Cerebellar cortex (tissue), 1 donor: ENCODE measurements at regions not wholly inside any gene's neighbourhood (a gene's known extent, or its start where the extent isn't known, plus 50 kb on each side); places are given as distances from the start of the nearest gene placed in this dataset.
"Not testable (repeated sequence)": the region's sequence is repeated elsewhere in the genome, so short reads cannot be mapped to it uniquely, and the experiment has no call there.

Experiments
- DNase-seq: peaks from one replicate; pipeline ENCODE4 v3.0.0-alpha.2; 2015; ENCODE audit warnings: low spot score

DNA sequence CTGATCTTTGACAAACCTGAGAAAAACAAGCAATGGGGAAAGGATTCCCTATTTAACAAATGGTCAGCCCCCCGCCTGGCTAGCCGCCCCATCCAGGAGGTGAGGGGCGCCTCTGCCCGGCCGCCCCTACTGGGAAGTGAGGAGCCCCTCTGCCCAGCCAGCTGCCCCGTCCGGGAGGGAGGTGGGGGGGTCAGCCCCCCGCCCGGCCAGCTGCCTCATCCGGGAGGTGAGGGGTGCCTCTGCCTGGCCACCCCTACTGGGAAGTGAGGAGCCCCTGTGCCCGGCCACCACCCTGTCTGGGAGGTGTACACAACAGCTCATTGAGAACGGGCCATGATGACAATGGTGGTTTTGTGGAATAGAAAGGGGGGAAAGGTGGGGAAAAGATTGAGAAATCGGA, 717.1 kb downstream of the COL12A1 start:
- not testable (repeated sequence) for DNase-seq

DNA sequence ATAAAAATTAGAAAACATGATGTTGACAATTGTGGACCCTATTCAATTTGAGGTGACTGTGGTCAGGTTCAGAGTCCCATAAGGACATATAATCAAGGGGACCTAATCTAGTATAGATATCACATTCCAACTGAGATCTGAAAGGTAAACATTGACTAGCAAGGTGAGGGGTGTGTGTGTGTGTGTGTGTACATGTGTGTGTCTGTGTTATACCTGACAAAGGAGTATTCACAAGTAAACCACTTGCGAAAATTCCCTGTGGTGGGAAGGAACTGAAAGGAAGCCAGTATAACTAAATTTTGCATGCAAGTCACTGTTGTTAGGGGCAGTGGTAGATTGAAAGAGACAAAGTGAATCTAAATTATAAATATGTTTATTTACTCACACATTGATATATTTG, 723.7 kb downstream of the COL12A1 start:
- no peak for DNase-seq

DNA sequence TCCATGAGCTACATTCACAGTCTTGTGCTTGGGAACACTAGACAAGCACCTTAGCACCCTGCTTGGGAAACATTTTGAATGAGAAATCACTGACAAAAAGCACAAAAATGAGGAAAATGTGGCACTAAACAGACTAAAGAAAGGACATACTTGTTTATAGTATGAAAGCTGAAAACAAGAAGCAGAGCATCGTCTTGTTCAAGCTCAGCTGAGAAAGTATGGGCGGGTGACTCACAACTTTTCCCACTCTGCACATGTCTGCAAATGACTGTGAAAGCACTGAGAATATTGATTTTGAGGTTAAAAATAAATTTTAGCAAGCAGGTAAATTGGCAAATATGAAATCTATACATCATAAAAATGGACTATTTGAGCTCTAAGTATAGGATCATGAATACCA, 725.3 kb downstream of the COL12A1 start:
- no peak for DNase-seq

DNA sequence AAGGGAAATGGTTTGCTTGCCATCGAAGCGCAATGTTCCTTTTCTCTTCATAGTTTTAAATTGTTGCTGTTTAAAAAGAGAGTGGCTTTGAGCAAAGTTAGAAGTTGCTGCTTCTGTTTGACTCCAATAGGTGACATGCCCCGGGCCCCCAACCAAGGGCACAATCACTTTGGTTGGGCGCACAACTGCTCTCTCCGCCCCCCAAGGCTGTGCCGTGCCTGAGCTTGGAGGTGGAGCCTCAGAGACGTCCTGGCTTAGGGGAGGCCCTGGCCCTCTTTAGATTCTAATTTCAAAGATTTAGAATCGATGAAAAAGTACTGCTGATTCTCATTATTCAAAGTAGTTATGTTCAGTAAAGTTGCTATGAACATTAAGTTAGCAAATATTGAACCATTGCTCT, 725.9 kb downstream of the COL12A1 start:
- no peak for DNase-seq

DNA sequence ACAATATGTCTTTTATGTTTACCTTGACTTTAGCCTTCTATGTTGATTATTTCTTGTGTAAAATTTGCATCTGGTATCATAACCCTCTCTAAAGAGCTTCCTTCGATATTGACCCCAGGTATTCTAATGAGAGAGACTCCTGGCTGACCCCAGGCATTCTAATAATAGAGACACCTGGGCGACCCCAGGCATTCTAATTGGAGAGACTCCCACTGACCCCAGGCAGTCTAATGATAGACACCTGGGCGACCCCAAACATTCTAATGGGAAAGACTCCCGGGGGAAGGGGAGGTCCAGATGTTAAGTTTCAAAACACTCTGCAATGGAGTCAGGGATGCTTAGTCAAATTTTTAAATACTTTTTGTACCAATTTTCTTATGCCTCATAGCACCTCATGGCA, 726.4 kb downstream of the COL12A1 start:
- no peak for DNase-seq

DNA sequence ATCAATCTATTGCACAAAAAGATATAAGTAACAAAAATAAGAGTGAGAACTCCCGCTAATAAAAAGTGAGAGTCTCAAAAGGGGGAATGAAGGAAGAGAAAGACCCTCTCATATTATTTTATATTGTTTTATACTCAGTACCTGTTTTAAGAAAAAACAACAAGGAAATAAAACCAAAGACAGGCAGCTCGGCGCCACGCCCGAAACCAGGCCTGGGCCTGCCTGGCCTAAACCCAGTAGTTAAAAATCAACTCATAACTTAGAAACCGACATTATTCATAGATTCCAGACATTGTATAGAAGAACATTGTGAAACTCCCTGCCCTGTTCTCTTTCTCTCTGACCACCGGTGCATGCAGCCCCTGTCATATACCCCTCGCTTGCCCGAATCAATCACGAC, 731.8 kb downstream of the COL12A1 start:
- not testable (repeated sequence) for DNase-seq

DNA sequence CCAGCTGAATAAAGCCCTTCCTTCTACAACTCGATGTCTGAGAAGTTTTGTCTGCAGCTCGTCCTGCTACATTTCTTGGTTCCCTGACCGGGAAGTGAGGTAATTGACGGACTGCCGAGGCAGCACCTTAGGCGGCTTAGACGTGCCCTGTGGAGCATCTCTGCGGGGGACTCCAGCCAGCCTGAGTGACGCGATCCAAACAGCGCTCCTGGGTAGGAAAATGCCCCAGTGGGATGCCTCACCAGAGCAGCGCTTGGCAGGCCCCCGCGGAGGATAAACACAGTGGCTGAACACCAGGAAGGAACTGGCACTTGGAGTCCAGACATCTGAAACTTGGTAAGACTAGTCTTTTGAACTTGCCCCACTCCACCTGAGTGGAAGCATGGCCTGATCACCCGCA, 737.3 kb downstream of the COL12A1 start:
- DNase-seq: not testable (repeated sequence)

DNA sequence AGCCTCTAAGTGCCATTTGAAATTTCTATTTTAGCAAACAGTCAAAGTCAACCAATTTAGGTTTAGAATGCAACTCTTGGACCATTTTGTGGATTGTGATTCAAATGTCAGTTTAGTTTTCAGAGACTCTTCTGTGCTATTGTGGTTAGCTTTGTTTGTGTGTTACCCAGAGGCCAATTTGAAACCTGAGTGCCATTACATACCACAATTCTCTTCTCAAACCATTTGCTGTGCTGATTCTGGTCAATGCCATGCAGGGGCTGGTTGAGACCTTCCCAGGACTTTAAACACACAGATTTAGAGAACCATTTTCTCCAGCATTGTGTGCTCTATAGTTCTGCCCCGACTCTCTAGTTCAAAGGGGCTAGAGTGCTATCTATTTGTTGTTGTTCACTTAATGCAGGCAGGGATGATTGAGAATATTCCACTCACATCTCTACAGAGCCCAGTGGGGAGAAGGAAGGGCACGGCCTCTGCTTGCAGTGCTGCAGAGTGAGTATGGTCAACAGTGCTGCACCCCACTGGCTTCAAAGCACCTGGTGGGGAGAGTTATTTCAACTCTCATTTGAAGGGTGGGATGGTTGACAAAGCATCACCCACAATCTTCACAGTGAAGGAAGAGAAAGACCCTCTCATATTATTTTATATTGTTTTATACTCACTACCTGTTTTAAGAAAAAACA, 738.2 kb downstream of the COL12A1 start:
- DNase-seq: no peak

DNA sequence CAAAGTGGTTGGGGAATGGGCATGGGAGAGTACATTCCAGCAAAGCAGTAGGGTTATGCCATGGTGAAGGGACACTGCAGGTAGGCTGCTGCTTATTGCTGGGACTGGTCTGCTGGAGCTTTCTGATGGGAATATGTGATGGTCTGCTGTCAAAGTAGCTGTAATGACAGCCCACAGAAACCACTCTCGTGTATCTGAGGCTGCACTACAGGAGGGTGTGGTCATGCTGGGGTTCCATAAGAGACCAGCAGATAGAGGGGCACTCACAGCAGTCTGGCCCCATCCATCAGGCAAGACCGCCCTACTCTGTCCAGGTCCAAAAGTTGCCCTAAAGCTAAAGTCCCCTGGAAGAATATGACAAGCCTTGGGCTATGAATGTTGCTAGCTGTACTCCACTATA, 739.3 kb downstream of the COL12A1 start:
- DNase-seq: no peak

DNA sequence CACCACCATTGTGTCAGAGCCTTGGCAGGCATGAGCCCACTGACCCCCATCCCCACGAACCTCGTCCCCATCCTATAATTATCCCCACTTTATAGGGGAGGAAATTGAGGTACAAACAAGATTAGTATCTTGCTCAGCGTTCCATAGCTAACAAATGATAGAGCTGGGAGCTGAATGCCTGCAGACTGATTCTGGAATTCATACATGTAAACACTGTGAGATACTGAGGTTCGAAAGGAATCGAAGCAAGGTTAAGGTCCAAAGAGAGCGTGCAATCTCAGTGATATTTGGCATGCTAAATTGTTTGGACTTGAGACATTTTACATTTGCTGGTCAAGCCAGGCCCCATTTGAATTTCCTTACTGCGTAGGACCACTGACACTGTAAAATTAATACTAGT, 746.6 kb downstream of the COL12A1 start:
- no peak for DNase-seq

DNA sequence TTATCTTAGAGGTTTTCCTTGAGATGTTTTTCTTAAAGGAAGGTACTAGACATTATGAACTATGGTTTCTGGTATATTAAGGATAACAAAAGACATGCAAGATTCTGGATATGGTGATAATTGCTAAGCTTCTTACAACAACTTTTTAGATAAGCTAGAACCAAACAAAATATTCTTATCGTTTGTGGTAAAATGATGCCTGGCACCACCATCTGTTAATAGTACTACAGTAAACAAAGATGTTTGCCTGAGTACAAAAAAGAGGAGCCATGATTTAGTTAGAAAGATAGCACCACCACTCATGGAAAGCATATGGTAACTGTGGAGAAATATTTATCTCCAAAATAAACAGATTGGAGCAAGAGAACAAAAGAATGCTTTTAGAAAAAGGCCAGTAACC, 747.3 kb downstream of the COL12A1 start:
- no peak for DNase-seq

DNA sequence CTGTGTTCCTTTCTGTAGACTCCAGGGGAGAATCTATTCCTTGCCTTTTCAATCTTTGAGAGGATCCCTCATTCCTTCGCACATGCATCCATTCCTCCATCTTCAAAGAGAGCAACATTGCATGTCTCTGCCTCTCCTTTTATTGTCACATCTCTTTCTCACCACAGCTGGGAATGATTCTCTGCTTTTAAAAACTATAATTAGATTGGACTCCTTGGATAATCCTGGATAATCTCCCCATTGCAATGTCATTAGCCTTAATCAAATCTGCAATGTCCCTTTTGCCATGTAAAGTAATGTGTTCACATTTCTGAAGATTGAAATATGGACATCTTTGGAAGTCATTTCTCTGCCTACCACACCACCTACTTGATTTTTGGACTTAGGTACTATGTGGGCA, 750.1 kb downstream of the COL12A1 start:
- no peak for DNase-seq

DNA sequence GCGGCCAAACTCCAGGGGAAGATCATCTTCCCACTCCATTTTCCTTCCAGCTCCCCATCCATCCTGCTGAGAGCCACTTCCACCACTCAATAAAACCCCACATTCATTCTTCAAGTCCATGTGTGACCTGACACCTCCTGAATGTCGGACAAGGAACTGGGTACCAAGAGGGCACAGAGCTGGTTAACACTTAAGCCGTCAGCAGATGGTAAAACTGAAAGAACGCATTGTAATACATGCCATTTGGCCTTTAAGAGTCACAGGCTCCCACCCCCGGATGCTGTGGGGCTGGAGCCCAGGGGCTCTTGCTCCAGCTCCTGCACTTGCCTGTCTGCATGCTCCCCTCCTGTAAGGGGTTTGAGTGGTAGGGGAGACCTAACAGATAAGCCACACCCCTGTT, 753.9 kb downstream of the COL12A1 start:
- DNase-seq: no peak

DNA sequence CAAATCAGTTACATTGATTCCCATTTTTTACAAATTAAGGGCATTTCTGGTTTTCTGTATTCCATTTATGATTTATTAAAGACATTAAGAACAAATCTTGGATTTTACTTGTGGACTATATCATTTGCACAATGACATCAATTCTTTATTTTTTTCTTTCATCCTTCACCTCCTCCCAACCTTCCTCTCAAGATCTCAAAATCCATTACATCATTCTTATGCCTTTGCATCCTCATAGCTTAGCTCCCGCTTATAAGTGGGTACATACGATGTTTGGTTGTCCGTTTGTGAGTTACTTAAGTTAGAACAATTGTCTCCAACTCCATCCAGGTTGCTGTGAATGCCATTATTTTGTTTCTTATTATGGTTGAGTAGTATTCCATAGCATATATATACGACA, 752.8 kb downstream of the CD109 start:
- DNase-seq: no peak

DNA sequence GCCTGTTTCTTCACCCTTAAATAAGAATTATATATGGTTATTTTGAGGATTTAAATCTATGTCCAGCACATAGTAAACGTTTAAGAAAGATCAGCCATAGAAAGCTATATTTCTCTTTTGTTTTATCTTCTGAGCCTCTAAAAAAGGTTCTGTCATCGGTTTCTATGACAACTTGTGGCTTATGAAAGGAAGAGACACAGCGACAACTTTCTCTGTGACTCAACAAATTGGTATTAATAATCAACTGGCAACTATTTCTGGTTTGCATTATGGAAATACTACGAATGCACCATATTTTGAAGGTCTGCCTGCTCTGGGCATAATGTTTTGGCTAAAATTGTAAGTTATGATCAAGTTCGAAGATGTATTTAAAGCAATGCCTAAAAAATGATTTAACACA, 751.0 kb downstream of the CD109 start:
- DNase-seq: no peak

DNA sequence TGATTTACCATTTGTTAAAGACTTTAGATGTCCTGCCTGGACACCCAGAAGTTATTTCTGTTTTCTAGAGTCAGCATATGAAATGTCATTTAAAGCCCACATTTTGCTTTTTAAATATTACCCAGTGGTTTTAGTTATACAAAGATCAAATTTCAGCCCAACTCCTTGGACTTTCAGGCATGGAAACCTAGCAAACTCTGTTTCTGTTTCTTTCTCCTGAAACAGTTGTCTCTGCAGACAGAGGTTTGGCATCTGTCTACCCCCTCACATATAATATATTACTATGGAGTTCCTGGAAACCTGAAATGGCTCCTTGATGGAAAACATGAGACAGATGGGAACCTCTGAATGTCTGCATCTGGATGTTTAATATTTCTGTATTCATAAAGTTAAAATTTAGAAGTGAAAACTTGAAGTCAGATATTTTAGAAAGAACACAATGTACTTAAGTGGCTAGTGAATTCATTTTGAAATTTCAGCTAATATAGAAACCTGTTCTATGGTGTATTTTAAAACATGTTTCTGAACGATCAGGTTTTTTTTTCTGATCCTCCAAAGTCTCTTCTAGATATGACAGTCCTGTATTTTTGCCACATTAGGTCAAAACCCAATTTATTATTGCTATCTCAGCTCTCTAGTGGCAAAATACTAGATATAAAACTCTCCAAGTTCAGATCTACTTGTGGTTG, 743.3 kb downstream of the CD109 start:
- DNase-seq: no peak

DNA sequence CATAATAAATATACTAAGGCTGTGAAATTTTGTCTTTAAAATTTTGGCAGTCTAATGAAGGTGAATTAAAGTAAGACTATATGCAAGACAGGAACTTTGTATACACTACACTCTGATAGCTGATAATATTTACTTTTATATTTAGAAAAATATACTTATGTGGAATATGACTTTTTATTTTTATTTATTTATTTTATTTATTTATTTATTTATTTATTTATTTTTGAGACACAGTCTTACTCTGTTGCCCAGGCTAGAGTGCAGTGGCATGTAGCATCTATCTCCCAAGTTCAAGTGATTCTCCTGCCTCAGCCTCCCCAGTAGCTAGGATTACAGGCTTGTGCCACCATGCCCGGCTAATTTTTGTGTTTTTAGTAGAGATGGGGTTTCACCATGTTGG, 742.4 kb downstream of the CD109 start:
- DNase-seq: not testable (repeated sequence)

DNA sequence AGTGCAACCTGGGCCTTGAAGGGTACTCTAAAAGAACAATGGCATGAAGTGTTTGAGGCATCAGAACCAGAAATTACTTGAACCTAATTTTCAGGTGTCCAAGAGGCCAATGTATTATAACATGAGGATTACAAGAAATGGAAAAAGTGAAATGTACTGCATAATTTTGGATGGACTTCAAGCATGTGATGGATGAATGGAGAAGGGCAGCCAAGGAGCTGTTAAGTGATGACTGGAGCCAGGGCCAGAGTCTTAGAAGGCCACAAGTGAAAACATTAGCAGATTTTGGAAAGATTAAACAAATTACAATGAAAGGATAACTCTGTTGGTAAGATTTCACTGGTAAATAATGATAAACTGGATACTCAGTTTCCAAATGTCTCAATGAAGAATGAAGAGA, 738.2 kb downstream of the CD109 start:
- DNase-seq: no peak

DNA sequence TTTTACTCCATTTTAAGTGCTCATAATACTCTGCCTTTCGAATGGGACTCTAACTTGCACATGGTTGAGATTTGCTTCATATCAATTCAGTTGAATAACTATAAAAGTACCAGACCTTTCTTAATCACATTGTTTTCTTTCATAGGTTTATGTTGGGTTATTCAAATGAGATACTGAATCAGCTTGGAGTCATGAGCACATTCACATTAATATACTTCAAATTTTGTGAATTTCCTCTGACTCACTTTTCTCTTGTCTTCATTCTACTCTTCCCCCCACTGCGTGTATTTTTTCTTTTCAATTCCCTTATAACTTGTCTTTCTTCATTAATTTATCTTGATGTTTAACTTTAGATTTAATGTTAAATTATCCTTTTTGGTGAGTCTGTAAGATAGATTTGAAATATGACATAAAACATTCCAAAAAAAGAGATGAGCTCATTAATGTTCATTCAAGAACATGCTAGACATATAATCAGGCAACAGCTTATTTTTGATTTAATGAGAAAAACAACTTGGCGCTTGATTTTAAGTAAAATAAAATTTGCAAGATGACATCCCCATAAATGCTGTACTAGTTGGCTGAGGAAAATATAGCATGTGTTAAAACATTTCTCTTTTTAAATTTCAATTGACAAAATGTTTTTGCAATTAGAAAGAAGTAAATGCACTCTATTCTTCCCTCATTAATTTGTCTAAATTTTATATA, 736.0 kb downstream of the CD109 start:
- no peak for DNase-seq

DNA sequence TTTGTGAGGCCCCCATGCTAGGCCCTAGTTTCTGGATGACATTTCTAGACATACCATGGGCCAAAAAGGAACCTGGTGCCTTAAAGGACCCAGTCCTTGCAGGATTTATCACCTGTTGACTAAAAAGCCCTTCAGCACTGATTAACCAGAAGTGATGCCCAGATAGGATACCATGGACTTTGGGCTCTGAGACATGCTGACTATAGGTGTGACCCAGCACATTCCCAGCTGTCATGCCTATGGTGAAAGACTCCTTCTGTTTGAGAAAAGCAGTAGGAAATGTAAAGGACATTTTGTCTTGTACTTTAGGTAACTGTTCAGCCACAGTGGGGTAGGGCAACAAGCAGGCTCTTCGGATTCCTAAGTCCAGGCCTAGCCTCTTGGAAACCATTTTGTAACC, 724.2 kb downstream of the CD109 start:
- no peak for DNase-seq

DNA sequence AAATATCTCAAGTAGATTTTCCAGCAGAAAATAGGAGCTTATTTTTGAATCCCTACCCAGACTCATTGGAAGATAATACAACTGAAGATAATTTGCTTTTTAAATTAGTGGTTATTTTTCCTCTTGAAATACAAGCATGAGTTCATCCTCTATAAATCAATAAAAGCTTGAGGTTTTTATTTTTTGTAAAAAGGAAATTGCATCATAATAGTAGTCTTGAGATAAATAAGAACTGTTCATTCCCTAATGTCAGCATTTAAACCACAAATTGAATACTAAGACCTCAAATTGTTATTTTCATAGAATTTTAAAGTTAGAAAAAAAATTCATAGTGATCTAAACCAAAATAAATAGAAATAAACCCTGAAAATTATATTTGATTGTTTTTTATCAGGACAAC, 719.1 kb downstream of the CD109 start:
- DNase-seq: no peak

DNA sequence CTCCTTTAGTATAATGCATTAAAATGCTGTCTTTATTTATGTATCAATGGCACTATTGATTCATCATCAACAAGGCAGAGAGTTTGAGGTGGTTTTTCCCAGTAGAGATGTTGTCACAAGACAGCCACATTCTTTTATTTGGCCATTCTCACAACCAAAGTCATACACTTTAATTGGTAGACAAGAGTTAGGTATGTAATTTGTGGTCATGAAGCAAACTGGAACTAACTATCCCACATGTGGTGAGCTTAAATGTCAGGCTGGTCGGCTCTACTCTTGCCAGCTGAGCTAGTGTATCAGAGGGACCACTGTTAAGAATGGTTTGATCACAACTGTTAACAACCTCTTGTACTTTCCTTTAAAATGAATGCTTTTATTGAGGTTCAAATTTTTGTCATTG, 714.6 kb downstream of the CD109 start:
- DNase-seq: no peak

DNA sequence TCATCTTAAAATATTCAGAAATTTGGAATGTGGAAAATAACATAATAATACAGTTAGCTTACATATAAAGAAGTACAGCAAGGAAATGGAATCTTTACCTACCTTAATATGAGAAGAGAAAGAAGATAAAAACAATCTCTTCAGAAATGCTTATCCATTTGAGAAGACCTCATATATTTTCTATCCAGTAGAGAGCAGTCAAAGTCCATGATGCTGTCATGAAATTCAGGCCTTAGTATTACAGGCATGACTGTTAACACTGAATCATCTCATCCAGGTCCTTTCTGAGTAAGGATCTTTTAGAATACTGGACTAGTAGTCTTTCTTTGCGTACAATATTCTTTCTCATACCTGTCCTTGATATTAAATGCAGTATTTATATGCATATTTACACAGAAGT, 713.4 kb downstream of the CD109 start:
- peak; percentile 4 for DNase-seq
